GM19395 (cell line): ENCODE measurements at regions not wholly inside any gene's neighbourhood (a gene's known extent, or its start where the extent isn't known, plus 50 kb on each side); places are given as distances from the start of the nearest gene placed in this dataset.

Experiments
- ATAC-seq: cut with Tn5 transposase; IDR thresholded peaks from one replicate; pipeline ENCODE4 v1.9.1; 2021; ENCODE audit warnings: mild to moderate bottlenecking, moderate library complexity; ENCODE audit not compliant: unreplicated experiment

DNA sequence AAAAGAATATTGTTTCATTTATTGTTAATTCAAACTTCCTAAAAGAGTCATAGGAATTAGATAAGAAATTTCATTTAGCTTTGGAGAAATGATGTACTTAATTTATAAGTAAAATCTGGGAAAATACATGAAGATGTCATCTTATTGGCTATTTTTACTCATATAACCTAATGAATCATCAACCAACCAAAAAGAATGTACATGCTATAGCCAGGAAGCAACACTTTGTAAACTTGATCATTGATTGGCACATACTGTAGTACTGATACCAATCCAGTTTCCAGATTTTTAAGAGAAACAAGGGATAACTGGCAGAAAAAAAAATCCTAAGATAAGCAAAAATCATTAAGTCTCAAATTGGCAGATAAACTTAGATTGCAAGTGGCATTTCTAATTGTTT is 207.9 kb upstream of the CDIN1 start:
- no peak for ATAC-seq

GRCh38 chr15:36372968-36373367 is 206.5 kb upstream of the CDIN1 start:
- ATAC-seq, result no peak

DNA sequence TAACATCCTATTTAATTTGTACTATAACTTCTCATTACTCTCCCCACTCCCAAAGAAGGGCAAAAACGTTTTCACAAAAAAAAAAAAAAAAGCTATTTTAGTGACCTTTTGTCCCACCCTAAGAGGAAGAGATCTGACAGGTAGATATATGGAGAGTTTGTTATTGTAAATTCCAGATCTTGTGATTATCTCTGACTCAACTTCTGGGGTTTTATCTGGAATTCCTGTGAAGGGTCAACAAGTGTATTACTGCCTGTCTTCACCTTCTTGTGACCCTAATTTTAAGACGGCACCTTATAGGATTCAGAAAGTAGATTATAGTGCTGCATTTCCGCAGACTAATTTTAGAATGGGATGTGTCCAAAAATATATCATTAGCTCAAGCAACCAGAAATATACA is 205.9 kb upstream of the CDIN1 start:
- ATAC-seq, result no peak

GRCh38 chr15:36389107-36389506 is 190.3 kb upstream of the CDIN1 start:
- ATAC-seq, result no peak

DNA sequence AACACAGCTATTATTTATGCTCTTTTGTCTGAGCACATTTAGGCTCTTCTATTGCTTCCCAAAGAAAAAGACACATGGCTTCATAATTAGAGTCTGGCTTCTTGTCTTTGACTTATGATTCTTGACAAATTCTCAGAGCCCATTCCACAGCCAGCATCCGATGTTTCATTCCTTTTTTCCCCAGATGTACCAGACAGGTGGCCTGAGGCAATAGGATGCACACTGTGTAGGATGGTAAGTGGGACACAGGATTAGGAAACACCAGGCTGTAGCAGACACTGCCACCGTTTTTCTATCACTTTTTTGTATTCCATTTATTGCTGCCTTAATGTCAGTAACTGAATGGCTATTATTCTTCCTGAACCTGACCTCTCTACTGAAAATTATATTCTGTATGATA is 188.9 kb upstream of the CDIN1 start:
- ATAC-seq, result no peak

GRCh38 chr15:36392676-36393266 is 186.7 kb upstream of the CDIN1 start:
- no peak for ATAC-seq

- ATAC-seq, result no peak
Measured at GRCh38 chr15:36398212-36398611, 181.2 kb upstream of the CDIN1 start.

DNA sequence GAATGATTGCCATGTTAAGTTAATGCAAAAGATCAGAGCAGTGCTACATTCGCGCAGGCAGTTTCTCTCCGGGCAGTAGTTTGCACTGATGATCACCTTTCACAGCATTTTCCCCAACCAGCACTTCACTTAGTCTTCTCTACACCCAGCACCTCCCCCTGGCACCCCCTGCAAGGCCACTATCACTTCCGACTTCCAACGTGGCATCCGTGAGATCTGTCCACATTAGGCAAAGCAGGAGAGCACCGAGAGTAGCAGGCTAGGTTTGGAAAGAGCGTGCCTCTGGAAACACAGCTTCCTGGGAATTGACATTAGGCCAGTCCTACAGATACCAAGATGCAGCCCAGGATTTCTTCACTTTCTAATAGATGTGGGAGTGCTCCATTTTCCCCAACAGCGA is 180.2 kb upstream of the CDIN1 start:
- no peak for ATAC-seq

DNA sequence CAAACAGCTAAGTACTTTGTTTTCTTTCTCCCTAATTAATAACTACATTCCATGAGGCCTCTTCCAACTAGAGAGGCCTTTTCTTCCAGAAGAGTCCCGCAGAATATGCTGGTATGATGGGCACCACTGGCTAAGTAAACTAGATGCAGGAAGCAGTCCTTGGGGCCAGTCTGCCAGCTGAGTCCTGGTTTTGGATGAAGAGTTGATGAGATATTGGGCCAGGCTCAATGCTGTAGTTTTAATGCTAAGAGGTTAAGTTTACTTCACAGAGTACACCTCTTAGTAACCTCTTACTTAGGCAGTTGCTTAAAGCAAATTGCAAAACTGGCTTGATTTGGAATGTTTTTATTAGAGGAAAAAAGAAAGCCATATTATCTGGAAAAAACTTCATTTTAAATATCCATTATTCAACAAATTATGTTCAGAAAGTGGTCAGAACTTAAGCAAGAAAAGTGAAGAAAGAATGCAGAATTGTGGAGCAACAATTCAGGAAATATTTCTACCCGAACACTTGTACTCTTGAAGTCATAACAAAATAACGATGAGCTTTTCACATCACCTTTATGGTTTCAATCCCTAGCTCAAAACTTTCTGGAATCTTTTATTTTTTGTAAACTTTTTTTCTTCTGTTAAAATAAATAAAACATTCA is 178.4 kb upstream of the CDIN1 start:
- no peak for ATAC-seq

DNA sequence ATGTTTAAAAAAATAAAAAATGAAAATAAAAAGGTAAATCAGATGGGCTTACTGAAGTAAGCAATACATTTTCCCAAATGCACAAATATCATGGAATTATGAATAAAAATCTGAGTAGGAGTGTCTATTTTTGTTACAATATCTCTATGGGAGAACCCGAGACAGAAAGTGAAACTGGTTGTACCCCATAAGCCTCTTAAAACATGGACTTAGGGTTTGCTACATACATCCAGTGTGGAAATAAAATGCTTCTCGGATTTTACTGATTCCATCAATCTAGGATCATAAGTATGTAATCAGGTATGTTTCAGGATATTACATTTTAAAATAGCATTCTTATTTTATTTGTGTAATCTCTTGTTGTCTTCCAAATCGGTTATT is 177.8 kb upstream of the CDIN1 start:
- no peak for ATAC-seq

- no peak for ATAC-seq
Measured at GRCh38 chr15:36403351-36403750, 176.1 kb upstream of the CDIN1 start.

DNA sequence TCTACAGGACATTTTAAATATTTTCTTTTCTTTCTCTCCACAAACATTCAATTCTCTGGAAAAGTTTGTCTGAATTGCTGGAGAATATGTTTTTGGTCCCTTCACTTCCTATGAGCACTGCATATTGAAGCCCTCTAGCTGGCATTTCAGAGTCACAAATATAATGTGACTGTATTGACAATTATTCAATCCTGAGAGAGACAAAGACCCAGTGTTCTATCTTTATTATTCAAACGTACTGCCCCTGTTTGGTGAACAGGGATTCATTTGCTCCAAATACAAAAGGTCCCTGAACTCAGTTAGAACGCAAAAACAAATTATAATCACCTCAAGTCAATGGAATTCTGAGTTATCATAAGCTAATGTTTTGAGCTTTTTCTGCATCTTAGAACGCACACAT is 173.1 kb upstream of the CDIN1 start:
- ATAC-seq, result no peak

DNA sequence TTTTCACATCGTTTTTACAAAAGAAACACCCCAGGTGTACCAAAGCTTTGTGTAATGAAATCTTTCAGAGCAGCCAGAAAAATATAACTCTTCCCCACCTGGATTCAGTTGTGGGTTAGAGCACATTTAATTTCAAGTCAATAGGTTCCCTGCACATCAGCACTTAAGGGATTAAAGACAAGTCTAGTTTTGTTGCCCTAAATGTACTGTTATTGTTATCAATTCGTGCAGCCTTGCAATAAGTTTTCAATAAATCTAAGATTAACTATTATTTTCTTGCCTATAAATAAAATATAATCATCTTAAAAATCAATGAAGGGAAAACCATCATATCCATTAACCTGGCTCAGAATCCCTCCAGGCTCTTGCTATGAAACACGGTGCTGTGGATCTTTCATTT is 172.5 kb upstream of the CDIN1 start:
- ATAC-seq, result no peak

DNA sequence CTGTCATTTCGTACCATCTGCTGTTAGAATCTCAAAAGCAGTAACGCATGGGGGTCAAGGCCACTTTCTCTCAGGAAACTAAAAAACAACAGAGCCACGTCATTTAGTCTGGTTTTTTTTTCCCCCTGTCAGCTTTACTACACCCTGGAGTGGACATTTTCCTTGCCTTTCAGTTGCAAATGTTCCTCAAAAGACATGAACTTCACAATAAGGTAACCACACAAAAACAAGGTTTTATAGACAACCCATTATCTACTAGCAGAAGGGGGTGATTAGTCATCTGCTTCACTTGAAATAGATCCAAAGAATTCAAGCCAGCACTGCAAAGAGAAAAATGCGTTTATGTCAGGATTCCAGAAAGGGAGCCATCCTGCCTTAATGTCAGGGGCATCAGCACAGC is 171.8 kb upstream of the CDIN1 start:
- ATAC-seq, result no peak

DNA sequence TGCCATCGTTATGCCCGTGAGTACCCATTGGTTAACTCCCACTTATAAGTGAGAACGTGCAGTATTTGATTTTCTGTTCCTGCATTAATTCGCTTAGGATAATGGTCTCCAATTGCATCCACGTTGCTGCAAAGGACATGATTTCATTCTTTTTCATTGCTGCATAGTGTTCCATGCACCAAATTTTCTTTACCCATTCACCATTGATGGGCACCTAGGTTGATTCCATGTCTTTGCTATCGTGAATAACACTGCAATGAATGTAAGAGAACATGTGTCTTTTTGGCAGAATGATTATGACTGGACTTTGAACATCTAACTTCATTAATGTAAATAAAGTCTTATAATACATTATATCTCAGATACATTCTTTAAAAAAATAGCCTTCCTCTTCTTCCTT is 169.6 kb upstream of the CDIN1 start:
- no peak for ATAC-seq

DNA sequence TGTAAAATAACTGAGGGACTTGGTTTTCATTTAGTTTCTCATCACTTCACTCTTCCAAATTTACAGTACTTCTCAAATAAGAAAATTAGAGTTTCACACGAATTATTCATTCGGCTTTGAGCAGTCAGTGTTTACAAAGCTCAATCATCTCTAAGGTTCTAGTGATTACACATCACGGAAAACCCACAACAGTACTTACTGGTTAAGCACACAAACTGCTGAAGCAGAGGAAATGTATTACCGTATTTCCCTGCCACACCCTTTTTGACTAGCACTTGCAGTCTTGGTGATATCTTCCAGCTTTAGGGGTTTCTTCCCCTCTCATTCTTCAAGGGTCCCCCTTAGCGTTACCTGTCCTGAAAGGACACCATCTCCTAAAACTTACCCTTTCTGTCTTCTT is 164.8 kb upstream of the CDIN1 start:
- no peak for ATAC-seq

GRCh38 chr15:36415643-36416042 is 163.8 kb upstream of the CDIN1 start:
- ATAC-seq, result no peak

DNA sequence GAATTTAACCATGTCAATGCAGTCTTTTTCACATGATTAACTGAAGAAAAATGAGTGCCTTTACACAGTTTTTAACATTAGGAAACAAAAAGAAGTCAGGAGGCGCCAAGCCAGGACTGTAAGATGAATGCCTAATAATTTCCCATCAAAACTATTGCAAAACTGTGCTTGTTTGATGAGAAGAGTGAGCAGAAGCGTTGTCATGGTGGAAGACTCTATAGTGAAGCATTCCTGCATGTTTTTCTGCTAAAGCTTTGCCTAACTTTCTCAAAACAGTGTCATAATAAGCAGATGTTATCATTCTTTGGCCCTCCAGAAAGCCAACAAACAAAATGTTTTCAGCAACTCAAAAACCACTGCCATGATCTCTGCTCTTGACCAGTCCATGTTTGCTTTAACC is 156.8 kb upstream of the CDIN1 start:
- ATAC-seq, result no peak

- no peak for ATAC-seq
Measured at GRCh38 chr15:36426691-36427090, 152.7 kb upstream of the CDIN1 start.

GRCh38 chr15:36428102-36428845 is 151.2 kb upstream of the CDIN1 start:
- no peak for ATAC-seq

GRCh38 chr15:36429707-36430106 is 149.7 kb upstream of the CDIN1 start:
- ATAC-seq, result no peak

- no peak for ATAC-seq
Measured at GRCh38 chr15:36430280-36430679, 149.1 kb upstream of the CDIN1 start.
